ENCODE measurements at regions not wholly inside any gene's neighbourhood (a gene's known extent, or its start where the extent isn't known, plus 50 kb on each side); places are given as distances from the start of the nearest gene placed in this dataset.
"Not testable (repeated sequence)": the region's sequence is repeated elsewhere in the genome, so short reads cannot be mapped to it uniquely, and the experiment has no call there.

DNA sequence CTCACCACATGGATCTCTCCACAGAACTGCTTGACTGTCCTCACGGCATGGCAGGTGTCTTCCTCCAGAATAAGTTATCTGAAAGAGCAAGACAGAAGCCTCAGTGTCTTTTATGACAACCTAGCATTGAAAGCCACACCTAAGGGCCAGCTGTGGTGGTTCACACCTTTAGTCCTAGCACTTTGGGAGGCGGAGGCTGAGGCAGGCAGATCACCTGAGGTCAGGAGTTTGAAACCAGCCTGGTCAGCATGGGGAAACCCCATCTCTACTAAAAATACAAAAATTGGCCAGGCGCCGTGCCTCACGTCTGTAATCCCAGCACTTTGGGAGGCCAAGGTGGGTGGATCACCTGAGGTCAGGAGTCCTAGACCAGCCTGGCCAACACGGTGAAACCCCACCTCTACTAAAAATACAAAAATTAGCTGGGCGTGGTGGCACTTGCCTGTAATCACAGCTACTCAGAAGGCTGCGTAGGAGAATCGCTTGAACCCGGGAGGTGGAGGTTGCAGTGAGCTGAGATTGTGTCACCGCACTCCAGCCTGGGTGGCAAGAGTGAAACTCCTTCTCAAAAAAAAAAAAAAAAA lies 180.6 kb upstream of the HAAO start:
- DNase-seq (ENCODE audit: low spot score) = not testable (repeated sequence)

DNA sequence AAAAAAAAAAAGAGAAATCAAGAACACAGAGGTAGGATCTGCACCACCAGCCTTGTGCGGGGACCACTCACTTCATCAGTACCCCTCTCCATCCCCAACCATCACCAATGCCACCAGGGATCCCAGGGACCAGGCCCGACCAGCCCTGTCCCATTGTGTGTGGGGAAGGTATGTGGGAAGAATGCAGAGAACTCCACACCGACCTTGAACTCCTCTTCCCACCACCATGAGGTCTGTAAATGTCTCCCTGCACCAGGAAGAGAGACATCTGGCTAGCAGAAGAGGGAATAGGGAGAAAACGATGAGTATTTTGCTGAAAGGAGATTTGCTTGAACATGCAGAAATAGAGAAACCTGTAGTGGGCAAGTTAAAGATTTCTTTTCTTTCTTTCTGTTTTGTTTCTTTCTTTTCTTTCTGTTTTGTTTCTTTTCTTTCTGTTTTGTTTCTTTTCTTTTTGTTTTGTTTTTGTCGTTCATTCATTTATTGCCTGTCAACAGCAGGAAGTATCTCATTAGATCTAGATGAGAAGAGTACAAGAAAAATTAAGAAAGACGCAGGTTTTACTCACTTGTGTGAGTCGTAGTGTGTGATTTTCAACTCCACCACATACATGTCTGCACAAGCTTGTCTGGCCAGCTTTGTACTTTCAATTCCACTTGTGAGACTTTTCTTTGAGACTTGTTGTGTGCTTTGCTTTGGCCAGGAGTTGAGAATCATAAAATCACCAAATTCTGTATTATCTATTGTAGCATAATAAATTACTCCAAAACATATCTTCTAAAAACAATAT lies 179.8 kb upstream of the HAAO start:
- no peak for DNase-seq (ENCODE audit: low spot score)

DNA sequence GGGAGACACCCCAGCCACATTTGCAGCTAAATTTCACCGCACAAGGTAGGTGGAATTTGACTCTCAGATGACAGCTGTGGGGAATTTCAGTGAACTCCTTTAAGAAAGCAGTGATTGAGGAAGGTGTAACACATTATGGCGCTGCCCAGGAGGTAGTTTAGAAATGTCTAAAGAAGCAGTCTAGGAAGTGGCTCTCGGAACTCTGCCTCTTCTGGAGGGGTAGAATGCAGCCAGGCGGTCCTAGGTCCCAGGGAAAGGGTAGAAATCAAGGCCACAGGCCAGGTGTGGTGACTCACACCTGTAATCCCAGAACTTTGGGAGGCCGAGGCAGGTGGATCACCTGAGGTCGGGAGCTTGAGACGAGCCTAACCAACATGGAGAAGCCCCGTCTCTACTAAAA lies 179.0 kb upstream of the HAAO start:
- DNase-seq (ENCODE audit: low spot score) = no peak

DNA sequence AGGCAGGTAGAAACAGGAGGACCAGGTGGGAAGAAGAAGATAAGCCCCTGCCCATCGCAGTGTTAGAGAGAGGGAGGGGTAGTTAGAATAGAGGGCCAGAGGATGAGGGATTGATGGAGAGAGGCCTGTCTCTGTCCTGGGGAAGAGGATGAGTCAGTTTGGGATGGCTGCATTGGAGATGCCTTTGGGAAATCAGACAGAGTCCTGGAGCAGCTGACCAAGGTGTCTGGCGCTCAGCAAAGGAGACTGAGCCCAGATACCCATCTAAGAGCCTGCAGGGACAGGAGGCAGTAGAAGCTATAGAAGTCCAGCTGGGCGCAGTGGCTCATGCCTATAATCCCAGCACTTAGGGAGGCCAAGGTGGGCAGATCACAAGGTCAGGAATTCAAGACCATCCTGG lies 177.8 kb upstream of the HAAO start:
- DNase-seq (ENCODE audit: low spot score) = no peak

DNA sequence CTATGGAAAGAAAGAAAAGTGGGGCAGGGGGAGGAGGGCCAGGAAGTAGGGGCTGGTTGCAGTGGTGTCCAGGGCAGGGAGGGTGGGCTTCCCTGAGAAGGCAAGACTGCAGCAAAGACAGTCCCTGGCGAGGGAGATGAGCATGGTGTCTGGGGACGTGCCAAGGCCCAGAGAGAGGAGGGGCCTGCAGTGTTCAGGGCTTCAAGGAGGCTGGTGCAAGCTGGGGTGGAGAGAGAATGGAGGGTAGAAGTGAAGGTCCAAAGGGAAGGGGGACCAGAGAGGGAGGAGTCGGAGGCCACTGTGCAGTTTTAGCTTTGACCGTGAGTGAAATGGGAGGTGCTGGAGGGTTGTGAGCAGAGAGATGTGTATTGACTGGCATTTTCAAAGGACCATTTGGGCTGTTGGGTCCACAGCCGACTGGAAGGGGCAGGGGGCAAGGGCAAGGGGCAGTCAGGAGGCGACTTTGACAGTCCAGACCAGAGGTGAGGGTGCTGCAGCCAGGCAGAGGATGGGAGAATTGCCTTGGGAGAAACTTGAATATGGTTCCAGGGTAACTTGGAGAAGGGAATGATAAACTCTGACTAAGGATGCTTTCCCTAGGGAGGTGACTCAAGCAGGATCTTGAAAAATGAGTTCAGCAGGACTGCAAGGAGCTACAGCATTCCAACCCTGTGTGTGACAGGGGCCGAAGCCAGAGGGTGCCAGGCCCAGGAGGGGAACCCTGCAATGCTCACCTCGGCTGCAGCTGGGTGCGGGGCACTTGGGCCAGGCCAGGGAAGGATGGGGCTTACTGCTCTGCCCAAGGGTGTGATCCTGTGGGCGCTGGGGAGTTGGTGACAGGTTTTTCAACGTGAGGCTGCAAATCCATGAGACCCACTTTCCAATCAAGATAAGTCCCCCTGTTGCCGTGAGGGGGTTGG lies 177.1 kb upstream of the HAAO start:
- DNase-seq (ENCODE audit: low spot score) = no peak

DNA sequence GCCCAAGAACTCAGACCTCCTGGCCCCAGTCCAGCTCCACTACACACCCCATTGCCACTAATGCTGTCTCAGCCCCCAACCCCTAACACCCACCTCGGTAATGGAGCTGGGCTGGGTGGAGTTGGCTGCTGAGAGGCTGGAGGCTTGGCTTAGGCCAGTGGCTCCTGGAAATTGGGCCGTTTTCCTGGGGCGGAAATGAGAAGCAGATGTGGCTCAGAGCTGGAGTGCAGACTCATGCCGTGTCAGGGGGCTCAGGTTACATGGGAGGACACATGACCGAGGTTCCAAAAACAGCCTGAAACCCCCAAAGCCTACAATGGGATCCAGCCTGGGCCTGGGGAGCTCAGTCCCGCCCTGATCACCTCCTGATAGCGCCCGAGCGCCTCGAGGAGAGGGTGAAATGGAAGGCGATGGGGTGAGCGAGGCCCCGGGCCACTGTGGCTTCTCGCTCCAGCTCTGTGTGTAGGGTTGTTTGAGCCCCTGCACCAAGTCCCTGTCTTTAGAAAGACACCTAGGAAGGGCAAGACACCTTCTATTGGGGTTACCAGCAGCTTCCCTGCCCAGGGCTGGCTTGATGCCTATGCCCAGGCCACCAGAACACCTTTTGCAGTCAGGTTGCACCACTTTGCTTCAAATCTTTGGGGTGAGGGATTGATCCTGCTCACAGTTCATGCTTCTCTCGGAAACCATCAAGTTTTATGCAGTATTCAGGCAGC lies 175.7 kb upstream of the HAAO start:
- no peak for DNase-seq (ENCODE audit: low spot score)

DNA sequence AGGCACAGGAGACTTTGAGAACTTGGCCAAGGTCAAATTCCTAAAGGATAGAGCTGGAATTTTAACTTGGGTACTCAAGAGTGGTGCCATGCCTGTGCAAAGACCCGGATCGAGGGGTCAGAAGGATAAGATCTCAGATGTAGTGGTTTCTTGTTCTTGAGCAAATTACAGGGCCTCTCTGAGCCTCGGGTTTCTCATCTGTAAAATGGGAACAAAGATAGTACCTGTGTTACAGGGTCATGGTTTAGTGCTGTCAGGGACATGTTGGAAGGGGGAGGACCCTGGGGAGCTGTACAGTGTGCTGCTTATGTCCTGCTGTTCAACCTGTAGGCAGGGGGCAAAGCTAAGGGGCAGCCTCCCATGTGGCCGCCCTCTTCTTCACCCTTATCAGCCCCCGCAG lies 173.5 kb upstream of the HAAO start:
- no peak for DNase-seq (ENCODE audit: low spot score)

DNA sequence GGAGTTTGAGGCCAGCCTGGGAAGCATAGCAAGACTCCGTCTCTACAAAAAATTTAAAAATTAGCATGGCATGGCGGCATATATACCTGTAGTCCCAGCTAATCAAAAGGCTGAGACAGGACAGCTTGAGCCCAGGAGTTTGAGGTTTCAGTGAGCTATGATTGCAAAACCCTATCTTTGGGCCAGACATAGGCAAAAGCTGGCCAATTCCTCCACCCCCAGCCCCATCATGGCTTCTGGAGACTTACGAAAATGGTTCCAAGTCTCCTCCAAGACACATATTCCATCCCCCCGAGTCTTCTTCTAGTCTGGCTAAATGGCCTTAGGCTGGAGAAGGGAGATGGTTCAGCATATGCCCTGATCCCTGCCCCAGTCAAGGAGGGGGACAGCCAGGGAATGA lies 172.8 kb upstream of the HAAO start:
- no peak for DNase-seq (ENCODE audit: low spot score)

DNA sequence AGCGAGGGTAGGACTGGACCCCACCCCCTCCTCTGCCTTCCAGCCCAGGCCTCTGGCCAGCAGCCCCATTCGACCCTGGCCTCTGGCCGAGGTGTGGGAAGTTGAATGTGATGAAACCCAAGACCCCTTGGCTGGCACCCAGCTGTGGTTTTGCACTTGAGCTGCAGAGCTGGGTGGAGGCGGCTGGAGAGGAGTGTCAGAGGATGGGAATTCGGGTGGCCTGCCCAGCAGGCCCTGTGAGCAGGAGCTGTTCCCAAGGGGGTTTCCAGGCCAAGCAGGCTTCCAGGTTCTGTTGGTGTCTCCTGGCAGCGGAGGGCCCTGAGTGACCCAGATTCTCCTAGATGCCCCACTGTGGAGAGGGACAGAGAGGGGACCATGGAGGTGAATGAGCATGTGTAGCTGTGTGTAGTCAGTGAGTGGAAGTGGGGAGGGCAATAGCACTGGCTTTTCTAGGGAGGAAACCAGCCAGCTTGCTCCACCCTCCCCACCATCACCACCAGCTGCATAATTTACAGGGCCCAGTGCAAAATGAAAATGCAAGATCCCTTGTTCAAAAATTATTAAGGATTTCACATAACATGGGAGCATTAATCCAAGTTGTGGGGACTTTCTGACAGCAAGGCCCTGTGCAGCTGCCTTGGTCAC lies 172.2 kb upstream of the HAAO start:
- DNase-seq (ENCODE audit: low spot score) = peak; percentile 53

DNA sequence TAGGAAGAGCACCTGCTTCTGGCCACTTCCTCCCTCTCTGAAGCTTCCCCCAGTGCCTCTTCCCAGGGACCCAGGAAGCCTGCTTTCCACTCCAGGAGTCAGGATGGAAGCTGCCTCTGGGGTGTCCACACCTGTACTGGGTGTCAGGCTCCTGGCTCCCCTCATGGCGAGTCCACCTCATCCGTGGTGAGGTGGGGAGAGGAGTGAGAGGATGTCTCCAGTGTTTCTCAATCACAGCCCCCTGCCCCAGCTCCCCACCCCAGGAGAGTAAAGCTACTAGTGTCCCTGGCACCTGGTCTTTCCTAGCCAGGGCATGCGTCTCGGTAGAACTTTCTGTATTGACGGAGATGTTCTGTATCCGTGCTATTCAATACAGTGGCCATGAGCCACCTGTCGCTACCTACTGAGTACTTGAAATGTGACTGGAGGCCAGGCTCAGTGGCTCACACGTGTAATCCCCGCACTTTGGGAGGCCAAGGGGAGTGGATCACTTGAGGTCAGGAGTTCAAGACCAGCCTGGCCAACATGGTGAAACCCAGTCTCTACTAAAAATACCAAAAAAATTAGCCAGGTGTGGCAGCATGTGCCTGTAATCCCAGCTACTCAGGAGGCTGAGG lies 171.2 kb upstream of the HAAO start:
- DNase-seq (ENCODE audit: low spot score) = no peak

DNA sequence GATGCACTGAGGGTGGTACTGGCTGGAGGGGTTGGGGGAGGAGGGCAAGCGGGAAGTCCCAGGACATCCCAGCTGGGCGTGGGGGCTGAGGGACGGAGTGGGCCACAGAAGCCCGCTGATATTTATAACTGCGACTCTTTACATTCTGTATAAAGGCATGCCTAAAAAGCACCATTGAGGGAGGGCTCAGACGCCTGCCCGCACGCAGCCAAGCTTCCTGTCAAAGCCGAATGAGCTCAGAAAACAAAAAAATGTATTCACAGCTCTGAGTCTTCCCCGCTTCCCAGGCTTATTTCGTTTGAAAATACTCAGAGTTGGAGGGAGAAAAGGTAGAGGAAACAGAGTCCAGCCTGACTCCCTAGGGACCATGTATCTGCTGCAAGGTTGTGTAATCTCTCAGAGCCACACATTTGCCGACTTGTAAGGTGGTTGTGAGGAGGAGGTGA lies 170.1 kb upstream of the HAAO start:
- no peak for DNase-seq (ENCODE audit: low spot score)

DNA sequence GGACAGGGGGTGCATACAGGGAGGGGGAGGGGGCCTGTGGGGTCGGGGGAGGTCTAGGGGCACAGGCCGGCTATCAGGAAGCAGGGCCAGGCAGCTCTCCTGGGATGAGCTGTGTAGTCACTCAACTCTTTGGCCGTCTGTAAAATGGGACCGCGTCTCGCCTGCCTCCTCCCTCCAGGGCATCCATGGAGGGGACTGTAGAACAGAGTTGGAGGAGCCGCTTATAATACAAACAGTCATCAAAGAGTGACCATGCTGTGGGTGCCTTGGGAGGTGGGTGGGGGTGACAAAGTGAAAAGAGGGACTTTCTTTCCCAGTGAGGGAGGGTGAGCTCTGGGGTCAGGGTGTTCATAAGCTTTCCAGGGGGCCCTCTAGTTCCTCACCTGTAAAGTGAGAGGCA lies 169.6 kb upstream of the HAAO start:
- no peak for DNase-seq (ENCODE audit: low spot score)

DNA sequence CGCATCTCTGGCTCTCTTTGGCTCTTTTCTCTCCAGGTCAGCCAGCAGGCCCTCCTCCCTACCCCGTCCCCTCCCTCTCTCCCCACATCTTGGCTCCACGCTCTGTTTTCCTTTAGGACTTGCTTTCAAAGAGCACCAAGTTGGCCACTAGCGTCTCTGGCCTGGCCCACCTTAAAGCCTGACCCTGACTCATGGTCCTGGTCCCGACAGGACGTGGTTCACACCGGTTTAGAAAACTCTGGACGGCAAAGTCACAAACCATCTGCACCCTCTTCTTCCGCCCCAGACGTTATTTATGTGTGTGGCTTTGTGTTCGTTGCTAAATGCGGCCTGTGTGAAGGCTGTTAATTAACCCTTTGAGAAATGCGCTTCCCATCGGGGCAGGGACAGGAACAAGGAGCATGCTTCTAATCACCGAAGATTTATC lies 169.0 kb upstream of the HAAO start:
- no peak for DNase-seq (ENCODE audit: low spot score)

DNA sequence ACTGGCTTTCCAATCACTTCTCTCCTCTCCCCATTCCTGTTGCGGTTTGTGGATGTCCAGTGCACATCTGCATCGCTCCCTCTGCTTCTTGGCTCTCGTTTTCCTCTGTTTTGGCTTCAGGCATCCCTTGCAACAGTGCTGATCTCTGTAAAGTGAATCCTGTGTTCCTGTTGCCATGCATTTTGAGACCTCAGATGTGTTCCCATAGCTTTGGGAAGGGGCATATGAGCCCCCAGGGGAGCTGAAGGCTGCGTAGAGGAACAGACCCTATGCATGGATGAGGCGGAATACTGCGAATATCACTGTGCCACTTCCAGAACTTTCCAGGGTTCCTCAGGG lies 168.4 kb upstream of the HAAO start:
- DNase-seq (ENCODE audit: low spot score) = no peak

DNA sequence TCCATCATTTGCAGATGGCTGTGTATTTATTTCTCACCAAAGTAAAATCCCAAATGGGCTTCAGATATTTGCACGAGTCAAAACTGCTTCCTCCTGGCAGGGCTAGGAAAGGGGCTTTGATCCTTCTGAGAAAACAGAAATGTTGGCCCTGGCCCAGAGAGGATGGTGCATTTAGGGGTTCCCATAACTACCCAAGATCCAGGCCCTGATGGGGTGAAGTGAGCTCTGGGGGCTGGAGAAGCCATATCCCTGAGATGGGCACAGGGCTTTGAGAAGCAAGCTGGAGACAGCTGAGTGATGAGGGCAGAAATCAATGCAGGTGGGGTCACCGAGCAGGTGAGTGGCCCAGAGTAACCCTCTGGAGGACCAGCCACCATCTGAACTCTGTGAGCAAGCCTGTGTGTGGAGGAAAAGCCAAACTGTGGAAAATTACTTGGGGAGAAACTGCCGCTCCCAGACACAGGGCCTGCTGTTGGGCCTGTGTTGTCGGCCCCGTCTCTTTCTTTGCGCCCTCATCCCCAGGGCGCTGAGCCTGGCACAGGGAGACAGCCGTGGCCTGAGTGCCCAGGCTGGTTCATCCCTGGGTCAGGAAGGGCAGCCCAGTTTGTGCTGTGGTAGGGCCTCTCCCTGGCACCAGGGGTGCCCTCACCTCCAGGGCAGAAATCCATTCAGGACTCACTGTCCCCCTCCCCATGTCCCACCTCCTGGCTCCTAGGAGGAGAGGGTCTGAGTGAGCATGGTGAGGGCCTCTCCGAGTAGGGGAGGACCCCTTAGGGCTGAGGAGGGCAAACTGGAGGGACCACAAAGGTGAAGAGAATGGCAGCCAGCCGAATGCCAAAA lies 167.8 kb upstream of the HAAO start:
- DNase-seq (ENCODE audit: low spot score) = no peak

DNA sequence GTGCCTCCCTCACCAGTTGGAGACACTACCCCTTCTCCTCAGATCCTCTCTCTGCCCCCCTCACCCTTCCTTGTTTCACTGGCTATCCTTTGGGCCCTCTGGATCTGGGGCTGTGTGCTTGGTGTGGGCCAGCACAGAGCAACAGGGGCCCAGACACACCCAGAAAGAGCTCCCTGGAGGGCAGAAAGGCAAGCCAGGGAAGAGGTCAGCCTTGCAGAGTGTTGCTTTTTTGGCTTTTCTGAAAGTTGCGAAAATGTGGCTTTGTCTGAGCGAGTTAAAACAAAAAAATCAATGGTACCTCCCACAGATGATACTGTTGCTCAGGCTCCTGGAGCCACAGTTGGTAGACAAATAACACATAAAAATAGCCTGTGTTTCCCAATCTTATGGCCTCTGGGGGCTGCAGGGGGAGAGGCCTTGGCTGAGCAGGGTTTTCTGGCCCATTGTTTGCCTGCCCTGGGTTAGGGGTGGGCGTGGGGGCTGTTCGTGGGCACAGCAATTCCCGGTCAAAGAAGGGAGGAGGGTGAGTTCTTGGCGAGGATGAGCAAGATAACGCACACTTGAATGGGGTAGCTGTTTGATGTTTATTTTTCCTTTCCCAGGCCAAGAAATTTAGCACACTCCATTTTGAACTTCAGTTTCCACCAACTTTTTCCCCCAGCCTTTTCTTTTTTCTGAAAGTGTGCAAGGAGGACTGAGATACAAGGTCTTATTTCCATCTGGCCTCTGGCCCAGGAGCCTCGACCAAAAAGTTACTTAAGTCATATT lies 167.0 kb upstream of the HAAO start:
- DNase-seq (ENCODE audit: low spot score) = no peak

DNA sequence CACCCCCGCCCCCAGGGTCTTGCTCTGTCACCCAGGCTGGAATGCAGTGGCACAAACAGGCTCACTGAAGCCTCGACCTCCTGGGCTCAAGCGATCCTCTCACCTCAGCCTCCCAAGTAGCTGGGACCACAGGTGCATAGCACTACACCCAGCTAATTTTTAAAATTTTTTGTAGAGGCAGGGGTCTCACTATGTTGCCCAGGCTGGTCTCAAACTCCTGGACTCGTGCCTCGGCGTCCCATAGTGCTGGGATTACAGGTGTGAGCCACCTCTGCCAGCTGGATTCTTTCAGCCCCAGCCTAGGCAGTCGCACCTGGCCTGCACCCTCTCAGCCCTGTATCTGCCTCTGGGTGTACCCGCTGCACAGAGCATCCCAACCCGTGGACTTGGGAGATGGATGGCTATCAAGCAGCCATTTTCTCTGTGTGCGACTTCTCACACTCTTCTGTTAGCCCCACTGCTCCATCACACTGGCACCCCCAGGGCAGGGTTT lies 166.4 kb upstream of the HAAO start:
- DNase-seq (ENCODE audit: low spot score) = no peak

DNA sequence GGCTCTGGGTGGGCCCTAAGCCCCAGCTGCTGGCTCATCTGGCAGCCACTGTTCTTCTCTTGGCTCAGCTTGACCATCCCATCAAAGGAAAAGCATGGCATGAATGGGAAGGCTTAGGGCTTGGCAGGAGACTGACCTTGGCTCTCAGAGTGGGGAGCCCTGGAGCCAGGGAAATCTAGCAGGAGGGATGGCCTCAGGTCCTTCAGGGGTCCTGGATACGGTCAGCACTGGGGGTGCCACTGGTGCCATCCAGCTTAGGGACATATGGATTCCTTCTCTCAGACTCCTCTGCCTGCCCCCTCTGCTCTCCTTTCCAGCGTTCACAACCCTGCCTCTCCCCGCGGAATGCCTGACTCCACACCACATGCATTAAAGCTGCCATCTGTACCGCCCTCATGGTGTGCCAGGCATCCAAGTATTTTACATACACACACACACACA lies 165.5 kb upstream of the HAAO start:
- DNase-seq (ENCODE audit: low spot score) = no peak

DNA sequence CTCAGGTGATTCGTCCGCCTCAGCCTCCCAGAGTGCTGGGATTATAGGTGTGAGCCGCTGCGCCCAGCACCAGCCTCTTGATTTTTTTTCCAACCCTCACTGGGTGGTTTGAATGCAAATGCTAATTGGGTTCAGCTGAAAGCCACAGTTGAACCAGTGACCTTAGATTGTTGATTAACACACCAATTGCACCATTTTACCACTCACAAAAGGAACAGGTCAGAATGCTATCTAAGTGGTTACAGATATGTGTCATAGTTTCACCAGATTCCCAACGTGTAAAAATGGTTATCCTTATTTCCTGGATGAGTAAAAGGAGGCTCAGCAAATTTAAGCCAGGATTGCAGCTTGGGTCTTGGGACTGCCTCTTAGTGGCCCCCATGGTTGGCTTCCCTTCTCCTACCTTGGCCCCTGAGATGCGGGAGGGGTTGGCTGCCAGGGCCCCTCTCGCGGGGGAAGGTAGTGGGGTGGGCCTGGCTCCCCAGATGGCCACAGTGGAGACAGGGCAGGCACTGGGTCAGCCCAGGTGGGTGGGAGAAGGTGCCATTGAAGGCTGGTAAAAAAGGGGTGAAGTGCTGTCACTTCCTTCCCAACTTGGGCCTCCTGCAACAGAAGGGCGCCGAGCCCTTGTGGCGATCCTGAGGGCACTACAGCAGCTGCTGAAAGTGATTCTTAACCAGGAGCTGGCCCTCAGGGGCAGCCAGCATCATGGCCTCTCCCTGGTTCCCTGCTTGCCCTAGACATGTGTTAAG lies 164.9 kb upstream of the HAAO start:
- DNase-seq (ENCODE audit: low spot score) = no peak
